HS-5 (cell line): ENCODE measurements at regions not wholly inside any gene's neighbourhood (a gene's known extent, or its start where the extent isn't known, plus 50 kb on each side); places are given as distances from the start of the nearest gene placed in this dataset.

Source experiments
- DNase-seq: peaks from one replicate; pipeline ENCODE4 v3.0.0-alpha.2; 2012; ENCODE audit warnings: low read depth

DNA sequence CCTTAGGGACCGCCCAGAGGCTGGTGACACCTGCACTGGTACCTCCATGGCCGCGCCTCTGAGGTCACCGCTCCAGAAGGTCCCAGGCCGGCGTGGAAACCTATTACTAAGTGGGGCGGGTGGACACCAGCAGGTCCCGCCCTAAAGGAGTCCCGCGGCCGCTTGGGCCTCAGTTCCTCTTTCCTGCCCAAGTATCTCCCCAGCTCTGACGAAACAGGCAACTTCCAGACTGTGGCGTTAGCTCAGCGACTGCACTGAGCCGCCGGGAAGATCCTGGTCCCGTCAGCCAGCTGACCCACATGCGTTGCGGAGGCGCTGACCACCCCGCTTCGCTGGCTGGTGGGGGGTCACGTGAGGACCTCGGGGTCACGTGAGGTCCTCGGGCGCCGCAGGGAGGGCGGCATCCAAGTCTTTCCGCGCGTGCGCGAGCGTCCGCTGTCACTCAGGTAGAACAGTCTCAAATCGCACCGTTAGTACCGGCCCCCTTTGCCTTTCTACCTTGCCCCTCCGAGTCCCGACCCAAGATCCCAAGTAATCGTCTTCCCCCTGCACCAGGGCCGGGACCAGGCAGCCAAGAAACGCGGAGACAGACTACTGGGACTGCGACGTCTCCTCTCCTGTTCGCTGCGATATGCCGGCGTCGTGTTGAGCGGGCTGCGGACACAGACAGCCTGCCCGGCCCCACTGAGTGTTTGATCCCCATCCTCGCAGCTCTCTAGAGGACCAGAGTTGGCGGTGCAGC is 53.7 kb upstream of the KDM4C start:
- DNase-seq, result peak; percentile 33

DNA sequence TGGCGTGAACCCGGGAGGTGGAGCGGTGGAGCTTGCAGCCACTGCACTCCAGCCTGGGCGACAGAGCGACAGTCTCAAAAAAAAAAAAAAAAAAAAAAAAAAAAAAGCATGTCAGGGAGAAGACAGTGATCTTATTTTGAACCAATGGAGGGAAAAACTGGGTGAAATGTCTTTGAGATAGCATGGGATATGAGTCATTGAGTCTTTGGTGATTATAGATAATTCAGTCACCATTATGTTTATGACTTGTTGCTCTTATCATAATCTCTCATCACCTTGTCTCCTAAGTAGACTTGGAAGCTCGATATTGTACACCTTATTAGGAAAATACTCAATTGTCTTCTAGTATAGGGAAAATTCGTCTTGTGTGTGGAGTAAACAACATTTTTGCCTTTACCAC is 55.1 kb upstream of the KDM4C start:
- no peak for DNase-seq

DNA sequence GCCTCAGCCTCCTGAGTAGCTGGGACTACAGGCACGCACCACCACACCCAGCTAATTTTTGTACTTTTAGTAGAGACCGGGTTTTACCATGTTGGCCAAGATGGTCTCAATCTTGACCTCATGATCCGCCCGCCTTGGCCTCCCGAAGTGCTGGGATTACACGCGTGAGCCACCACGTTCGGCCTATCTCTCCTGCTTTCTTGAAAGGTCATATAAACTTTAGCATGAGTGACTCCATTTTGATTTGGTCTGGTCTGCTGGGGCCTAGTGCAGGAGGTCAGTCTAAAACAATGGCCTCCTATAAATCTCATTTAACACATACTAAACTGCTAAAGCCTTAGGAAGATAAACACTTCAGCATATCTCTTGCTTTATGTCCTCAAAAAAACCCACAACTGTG is 50.6 kb upstream of the GLDC start:
- DNase-seq, result no peak

DNA sequence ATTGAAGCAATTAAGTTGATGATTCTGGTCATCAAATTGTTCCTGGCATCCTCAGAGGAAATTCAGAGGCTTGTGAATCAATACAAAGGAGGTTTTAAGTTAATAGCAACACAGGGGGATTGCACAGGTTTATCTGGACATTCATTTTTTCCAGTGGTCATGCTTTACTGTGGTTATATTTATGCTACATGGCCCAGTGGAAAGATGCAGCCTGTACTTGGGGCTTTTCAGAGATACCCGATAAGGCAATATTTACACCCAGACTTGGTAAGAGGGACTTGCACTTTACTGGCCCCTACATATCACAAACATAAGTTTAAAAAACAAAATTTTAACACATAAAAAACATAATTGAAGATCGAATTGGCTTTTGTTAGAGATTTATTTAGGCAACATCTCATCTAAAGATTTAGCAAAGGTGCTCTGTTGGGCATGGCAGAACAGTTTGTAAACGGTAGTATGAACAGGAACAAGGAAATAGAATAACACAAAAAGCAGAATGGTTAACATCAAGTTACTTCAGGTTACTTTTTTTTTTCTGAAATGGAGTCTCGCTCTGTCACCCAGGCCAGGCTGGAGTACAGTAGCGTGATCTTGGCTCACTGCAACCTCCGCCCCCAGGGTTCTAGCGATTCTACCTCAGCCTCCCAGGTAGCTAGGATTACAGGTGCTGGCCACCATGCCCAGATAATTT is 49.7 kb upstream of the GLDC start:
- DNase-seq, result no peak
